ENCODE measurements at regions not wholly inside any gene's neighbourhood (a gene's known extent, or its start where the extent isn't known, plus 50 kb on each side); places are given as distances from the start of the nearest gene placed in this dataset.

DNA sequence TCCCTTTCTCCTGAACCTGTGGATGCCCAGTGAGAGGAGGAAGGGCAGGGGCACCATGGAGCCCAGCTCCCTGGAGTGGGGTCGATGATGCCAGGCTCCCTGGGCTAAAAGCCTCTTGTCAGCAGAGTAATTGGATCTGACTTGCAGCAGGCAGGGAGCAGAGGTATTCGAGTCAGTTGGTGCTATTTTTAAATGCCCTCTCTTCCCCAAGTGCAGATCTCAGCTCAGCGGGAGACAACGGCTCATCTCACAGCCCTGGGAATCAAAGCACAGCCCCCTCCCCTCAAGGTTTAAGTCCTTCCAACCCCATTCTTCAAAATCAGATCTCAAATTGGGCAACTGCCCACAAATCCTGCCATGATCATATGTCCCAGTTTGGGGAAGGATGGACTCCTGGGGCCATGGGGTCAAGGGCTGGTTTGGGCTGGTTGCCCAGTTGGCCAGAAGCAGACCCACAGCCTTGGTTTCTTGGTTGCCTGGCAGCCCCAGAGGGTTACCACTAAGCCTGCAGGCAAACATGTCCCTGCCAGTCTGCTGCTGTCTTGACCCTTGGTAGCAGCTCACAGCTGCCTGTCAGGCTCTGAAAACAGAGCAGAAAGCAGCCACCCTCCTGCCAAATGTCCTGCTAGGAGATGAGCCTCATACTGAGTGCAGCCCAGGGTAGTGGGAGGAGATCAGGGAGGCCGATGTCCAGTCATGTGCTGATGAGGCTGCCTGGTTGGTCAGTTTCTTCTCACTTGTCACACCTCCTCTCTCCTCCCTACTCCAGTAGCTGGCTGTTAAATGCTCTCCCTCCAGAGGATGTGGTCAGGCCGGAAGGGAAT lies 244.9 kb downstream of the LOXHD1 start:
- DNase-seq (ENCODE audit: low spot score), result no peak

DNA sequence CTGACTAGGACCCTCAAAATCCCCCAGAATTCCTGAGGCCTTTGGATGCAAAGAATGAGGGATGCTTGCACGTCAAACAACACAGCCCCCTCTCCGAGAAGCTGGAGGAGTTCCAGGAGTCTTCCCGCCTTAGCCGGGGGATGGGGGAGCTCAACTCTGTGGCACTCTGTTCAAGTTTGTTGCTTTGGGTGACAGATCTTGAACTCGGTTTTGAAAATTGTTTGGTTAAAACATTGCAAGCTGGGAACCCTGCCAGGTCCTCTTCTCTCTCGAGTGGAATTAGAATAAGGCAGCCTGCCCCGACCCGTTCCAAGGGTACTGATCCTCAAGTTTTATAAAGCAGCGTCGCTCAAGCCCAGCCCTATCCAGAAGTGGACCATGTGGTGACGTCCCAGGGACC lies 244.1 kb downstream of the LOXHD1 start:
- no peak for DNase-seq (ENCODE audit: low spot score)

DNA sequence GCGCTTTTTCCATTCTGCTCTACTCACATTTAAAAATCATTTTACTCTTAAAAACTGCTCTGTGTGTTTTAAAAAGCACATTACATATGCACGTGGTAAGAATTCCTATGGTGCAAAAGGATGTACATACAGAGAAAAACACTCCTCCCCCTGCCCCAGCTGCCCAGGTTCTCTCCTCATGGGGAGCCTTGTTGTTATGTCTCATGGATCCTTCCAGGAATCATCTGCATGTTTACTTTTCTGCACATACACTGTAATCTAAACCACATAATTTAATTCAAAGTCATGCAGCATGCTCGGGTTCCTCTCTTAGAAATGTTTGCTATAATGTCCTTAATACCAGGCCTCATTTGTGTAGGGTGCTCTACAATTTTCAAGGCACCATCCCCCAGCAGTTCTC lies 243.3 kb downstream of the LOXHD1 start:
- DNase-seq (ENCODE audit: low spot score), result no peak

DNA sequence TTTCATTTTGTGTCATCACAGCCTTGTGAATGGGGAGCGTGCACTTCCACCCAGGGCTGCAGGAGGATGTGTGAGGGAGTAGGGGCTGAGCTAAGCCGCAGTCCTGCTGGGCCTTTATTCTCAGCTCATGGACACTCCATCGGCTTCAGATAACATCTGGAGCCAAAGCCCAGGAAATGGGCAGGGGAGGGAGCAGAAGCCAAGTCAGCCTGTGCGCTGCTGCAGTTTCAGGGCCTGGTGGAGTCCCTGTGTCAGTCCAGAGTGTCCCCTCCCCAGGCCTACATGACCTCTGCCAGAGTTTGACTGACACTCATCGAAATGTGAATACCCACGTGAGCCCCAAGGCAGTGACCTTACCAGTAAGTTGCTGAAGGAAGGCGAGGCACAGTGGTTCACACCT lies 242.2 kb downstream of the LOXHD1 start:
- no peak for DNase-seq (ENCODE audit: low spot score)

DNA sequence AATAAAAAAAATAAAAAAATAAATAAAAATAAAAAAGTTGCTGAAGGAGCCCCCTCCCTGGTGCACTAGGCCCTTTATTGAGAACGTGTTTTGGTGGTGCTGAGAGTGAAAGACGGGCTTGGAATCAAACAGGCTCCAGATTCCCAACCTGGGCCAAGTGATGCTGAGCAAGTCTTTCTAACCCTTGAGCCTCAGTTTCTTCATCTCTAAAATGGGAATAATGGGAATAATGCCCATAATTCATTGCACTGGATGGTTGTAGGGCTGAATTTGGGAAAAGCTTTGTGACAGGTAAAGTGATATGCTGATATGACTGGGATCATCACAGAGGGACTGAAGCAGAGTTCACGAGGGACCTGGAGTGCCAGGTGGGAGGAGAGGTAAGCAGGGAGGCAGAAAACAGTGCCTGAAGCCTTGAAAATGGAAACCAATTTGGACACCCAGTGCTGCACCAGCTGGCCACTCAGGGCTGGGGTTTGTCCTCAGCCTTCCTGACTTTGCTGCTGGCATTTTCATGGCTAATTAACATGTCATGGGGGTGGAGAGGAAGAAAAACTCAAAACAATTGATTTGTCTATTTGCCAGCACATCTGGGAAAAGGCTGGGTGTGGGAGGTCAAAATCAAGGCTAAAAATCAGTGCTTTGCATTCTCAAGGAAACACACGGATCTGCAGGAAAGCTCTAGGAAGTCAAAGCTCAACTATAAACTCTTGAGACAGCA lies 241.3 kb downstream of the LOXHD1 start:
- DNase-seq (ENCODE audit: low spot score), result no peak

DNA sequence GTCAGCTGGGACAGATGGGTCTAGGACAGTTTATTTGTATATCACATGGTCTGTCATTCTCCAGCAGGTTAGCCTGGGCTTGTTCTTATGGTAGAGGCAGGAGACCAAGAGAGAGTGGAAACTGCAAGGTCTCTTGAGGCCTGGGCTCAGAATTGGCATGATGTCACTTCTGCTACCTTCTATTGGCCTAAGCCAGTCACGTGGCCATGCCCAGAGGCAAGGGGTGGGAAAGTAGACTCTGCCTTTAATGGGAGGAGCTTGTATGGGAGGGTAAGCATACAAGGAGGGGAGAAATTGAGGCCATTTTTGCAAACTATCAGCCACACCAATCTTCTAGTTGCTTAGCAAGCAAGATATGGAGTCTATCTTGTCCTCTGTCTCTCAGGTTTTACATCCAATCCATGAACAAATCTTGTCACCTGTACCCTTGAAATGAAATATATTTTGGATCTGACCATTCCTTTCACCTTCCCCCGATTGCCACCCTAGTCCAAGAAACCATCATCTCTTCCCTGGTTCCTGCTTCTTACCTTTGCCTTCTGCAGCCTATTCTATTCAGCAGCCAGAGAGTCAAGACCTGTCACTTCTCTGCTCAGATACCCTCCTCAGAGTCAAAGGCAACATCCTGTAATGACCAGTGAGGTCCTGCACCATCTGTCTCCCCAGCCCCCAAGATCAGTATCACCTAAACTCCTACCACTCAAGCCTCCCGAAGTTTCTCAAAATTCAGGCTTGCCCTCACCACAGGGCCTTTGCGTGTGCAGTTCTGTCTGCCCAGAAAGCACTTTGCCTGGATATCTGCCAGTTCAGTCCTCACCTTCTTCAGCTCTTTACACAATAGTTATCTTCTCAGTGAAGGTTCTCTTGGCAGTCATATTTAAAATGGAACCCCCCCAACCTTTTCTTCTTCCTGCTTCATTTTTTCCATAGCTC lies 240.0 kb downstream of the LOXHD1 start:
- no peak for DNase-seq (ENCODE audit: low spot score)

DNA sequence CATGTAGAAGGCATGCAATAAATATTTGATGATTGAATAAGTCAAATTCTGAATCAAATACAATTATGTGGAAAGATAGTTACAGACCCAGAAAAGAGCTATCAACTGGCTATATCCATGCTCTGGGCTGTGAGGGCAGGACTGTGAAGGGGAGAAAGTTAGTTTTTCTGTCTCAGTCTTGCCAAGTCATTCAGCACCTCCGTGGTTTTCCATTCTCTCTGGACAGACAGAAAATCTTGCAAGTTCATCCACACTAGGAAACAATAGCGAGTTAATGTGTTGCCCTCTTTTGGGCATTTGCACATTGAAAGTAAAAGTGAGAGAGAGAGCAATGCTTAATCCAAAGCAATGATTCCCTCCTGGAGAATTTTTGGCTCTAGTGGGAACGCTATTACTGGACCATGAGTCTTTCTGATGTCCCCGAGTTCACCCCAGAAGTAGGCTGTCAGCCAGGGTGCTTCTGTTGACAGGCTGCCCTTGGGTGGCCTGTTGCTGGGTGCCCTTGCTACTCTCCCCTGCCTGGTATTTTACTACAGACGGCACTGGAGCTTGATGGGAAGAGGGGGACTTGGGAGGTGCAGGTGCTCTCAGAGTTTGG lies 238.3 kb downstream of the LOXHD1 start:
- no peak for DNase-seq (ENCODE audit: low spot score)

DNA sequence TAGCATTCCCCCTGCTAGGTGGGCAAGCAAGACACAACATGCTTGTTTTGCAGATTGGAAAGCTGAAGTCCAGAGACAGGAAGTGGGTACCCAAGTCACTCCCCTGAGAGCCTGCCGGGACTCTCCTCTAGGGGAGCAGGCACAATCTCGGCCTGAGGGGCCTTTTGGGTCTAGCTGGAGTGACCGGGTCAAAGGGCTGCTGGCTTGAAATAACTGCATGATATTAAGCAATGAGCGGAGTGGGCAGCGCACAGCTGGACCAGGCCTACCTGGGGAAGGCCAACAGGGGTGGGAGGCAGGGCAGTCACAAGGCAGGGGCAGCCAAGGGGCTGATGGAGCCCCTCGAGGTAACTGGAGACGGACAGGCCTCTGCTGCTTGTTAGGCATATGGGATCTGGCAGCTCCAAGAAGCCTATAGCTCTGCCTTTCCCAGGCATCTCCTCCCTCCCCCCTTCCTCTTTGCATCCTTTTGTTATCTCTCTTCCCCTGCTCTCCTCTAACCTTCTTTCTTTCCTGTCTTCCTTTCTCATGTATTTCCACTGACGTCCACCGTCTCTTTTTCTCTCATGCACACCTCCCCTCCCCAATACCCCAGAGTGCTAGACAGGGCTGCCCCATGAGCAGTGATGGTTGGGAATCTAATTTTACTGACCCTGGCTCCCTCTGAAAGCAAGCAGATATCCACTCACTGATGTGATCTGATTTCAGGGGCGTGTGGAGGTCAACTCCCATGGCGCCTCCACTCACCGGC lies 237.5 kb downstream of the LOXHD1 start:
- DNase-seq (ENCODE audit: low spot score), result no peak

DNA sequence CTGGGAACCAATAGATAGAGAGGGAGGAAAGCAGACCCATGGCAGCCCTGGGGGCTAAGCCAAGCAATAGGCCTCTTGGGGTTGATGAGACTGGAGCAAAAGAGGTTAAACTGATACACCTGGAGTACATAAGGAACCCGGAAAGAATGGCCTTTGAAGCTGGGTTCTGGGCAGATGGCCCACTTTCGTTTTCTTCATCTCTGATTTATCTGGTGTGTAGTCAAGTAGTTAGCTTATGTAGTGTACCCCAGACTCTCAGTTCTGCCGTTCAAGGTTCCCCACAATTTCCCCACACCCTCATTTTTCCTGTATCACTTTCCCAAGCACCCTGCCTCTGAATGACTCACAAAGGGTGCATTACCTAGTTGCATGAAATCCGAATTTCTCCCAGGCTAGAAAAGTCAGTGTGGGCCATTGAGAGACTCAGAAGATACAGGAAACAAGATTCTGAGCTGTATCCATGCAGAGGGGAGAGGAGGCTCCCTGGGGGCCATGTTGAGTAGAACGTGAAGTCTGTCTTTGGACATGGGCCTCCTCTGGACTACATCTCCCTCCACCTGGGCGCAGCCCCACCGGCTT lies 235.0 kb downstream of the LOXHD1 start:
- no peak for DNase-seq (ENCODE audit: low spot score)

DNA sequence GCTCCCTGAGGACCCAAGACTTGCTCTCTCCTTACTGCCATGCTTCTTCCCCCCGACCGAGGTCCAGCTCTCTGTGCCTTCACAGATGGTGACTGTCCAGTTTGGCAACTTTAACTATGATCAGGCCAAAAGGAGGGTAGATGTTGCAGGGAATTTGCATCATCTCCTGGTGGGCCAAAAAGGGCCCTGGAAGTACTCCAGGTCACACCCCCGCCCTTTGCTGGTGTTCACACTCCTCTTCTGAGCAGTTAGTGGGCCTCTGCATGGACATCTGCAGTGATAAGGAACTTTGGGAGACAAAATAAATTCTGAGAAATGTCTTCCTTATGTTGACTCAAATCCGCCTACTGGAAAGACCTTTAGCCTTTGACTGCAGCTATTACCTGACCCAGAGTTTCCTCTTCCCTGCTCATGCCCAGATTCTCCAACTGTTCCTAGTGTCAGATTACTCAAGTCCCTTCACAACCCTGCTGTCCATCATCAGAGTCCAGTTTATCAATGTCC lies 234.4 kb downstream of the LOXHD1 start:
- peak; percentile 25 for DNase-seq (ENCODE audit: low spot score)

DNA sequence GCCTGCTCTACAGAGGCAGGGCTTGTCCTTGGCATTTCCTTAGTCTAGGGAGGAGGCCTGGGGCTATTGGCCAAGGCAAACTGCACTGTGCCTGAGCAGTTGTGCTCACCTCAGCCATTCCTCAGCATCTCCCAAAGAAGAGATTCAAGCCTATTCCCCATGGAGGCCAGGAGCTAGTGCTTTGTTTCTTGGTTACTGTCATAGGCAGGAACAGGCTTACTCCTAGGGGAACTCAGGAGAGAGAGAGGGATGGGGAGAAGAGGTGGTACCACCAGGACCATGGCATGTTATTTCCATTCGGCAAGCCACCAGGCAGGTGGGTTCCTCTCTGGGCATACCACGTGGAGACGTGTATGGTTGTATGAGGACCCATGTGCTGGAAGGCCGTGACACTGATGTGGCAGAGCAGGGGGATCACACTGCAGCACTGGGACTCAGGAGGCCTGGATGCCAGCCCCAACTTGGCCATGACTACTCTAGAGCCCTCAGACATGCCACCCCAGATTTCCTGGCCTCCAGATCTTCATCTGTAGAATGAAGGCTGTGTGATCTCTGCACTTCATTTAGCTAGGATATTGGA lies 233.7 kb downstream of the LOXHD1 start:
- peak; percentile 17 for DNase-seq (ENCODE audit: low spot score)

DNA sequence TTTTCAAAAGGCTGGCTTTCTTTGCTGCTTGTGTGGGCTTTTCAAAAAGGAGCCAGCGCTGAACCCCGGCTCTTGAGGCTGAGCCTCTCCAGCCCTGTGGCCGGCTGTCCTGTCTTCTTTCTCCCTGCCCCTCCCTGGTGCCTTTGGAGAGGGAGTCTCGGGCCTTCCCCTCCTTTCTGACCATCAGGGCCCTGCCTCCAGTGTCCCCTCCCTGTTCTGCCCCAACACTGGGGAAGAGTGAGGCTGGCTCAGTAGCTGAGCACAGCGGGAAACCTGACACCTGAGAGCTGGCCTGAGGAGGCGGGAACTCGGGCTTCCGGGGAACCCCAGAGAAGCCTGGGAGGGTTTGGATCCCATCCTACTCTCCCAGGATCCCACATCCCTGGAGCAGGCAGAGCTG lies 232.1 kb downstream of the LOXHD1 start:
- peak; percentile 43 for DNase-seq (ENCODE audit: low spot score)

DNA sequence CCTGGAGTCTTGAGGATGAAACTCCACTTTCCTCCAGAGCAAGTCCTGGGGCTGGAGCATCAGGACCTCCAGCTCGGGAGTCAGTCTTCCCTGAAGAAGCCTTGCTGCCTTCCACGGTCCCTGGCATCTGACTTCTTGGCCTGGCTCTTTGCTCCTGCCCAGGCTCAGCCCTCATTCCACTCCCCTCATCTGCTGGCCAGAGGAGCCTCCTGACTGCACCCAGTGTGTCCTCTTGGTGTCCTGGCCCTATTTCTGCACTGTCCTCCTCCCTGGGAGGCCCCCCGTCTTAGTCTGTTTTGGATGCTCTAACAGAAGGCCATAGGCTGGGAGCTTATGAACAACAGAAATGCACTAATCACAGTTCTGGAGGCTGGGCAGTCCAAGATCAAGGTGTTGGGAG lies 231.5 kb downstream of the LOXHD1 start:
- peak; percentile 21 for DNase-seq (ENCODE audit: low spot score)

DNA sequence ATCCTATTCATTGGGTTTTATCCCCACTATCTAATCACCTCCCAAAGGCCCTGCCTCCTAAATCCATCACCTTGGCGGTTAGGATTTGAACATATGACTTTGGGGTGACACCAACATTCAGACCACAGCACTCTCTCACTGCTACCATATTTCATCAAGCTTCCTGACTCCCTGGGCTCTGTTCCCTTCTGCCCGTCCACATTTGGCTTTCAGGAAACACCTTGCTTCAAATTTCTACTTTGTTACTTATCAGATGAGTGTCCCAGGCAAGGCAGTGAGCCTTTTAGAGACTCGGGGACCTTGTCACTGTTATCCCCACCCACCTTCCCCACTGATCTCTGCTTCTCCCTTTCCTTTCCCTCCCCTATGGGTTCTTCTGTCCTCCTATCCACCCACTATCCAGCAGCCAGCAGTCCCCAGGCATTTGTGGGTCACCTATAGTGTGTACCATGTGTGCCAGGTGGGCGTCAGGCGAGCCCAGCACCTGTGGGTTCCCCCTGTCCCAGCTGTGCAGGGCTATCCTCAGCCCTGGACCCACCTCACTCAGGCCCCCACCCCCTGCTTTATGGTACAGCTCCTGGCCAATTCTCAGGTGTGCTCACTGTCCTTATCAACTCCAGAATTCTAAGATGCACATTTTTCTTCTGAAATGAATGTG lies 230.9 kb downstream of the LOXHD1 start:
- peak; percentile 36 for DNase-seq (ENCODE audit: low spot score)

DNA sequence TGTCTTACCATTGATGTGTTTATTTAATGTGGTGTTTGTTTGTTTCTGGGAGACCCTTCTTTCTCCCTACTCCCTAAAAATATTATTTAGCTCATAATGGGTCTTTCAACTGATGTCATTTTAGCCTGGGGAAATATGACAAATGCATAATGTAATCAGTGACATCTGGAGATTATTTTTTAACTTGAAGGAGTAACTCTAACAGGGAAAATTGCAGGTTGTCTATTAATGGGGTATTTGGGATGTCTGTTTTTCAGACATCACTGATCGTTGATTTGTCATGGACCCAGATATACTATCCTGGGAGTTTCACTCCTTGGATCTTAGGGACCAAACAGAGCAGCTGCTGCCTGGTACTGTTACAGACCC lies 230.4 kb downstream of the LOXHD1 start:
- DNase-seq (ENCODE audit: low spot score), result no peak

All from D341Med (cell line).